Coronary artery (tissue), 2 donors: ENCODE measurements at regions not wholly inside any gene's neighbourhood (a gene's known extent, or its start where the extent isn't known, plus 50 kb on each side); places are given as distances from the start of the nearest gene placed in this dataset.

Experiments used
- DNase-seq: peaks from one replicate; pipeline ENCODE4 v3.0.0-alpha.2; 2017; ENCODE audit warnings: low spot score
- H3K27ac ChIP-seq, 2 donors: fragments of 200-600 bp; sonication (generic); one replicate each; pipeline ENCODE4 v1.5.1; 2016 to 2019
- H3K4me3 ChIP-seq: fragments of 200-600 bp; sonication (generic); 2 replicates; pipeline ENCODE4 v1.5.1; 2016; ENCODE audit warnings: mild to moderate bottlenecking, moderate library complexity
- TF ChIP-seq, protein P1 (sequence below): fragments of 200-600 bp; sonication (generic); IDR thresholded peaks from one replicate; pipeline ENCODE4 v1.5.1; 2019; ENCODE audit warnings: antibody characterized with exemption

DNA sequence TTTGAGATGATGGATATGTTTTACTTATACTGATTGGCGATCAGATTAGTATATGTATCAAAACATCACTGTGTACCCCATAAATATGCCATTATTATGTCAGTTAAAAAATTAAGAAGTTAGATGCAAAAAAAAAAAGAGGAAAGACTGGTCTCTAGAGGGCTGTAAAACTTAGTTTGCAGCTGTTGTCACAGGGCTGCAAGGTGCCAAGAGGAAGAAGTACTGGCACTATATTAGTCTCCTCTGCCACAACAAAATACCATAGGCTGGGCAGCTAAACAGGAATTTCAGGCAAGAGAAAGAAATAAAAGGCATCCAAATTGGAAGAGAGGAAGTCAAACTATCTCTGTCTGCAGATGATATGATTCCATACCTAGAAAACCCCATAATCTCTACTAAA, 177.8 kb upstream of the PLPP4 start:
- TF ChIP-seq, protein P1, sequence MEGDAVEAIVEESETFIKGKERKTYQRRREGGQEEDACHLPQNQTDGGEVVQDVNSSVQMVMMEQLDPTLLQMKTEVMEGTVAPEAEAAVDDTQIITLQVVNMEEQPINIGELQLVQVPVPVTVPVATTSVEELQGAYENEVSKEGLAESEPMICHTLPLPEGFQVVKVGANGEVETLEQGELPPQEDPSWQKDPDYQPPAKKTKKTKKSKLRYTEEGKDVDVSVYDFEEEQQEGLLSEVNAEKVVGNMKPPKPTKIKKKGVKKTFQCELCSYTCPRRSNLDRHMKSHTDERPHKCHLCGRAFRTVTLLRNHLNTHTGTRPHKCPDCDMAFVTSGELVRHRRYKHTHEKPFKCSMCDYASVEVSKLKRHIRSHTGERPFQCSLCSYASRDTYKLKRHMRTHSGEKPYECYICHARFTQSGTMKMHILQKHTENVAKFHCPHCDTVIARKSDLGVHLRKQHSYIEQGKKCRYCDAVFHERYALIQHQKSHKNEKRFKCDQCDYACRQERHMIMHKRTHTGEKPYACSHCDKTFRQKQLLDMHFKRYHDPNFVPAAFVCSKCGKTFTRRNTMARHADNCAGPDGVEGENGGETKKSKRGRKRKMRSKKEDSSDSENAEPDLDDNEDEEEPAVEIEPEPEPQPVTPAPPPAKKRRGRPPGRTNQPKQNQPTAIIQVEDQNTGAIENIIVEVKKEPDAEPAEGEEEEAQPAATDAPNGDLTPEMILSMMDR = no peak
- DNase-seq = no peak
- H3K27ac ChIP-seq = no peak overlapping the region
- H3K4me3 ChIP-seq = no peak overlapping the region

DNA sequence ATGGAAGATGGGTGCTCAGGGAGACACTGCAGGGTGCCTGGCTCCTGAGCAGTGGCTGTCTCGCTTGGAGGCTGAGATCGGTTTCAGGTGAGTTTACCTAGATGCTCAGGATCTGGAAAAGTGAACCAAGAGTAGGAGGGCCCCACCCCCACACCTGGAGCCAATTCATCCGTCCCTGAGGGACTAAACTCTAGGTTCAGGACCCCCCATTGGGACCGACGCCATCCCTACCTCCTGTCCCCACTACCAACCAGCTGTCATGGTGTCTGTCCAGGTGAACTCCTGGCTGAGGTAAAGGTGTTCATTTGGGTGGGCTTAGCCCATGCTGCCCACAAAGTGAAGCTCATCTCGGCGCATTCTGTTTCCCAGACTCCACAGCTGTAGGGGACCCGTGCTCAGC, 174.6 kb upstream of the PLPP4 start:
- H3K4me3 ChIP-seq = no peak overlapping the region
- TF ChIP-seq, protein P1 = no peak
- no peak for DNase-seq
- H3K27ac ChIP-seq = no peak overlapping the region

DNA sequence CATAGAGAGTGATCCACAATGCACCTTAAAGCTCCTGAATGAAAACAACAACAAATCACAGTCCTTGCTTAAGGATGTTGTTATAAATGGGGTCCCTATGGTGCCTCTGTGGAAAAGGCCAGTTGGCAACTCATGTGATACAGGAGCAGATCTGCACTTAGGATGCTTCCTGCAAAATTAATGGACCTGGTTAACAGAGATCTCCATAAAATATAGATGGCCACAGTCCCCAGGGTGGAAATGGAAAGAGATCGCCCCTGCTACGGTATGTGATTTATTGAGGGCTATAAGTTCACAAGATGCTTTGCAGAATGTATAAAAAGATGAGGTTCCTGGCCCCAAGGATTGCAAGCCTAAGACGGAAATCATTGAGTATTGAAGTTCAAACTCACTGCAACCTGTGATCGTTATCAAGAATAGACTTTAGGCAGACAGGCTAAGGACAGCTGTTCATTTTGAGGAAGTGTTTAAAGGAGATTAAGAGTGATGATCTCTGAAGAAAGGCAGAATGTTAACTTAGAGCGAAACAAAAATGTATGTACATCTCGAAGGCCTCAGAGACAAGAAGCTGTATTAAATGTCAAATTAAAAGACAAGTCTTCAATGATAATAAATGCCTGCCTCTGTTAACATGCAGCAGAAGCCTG, 174.1 kb upstream of the PLPP4 start:
- Histone ChIP-seq H3K27ac (no peak overlapping the region), H3K4me3 (no peak overlapping the region)
- TF ChIP-seq, protein P1 = no peak
- DNase-seq = no peak

DNA sequence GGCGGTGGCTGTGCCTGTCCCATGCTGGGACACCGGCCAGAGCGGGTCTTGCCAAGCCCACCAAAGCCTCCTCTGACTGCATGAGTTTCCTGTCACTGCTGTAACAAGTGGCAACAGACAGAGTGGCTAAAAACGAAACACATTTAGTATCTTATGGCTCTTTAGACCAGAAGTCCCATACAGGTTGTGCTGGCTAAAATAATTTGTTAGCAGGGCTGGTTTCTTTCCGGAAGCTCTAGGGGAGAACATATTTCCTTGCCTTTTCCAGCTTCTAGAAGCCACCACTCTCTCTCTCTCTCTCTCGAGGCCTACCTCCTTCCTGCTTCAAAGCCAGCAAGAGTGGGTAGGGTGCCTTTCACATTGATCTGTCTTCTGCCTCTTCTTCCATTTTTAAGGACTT, 171.6 kb upstream of the PLPP4 start:
- TF ChIP-seq, protein P1 = no peak
- H3K4me3 ChIP-seq = no peak overlapping the region
- no peak for DNase-seq
- no peak overlapping the region for H3K27ac ChIP-seq

DNA sequence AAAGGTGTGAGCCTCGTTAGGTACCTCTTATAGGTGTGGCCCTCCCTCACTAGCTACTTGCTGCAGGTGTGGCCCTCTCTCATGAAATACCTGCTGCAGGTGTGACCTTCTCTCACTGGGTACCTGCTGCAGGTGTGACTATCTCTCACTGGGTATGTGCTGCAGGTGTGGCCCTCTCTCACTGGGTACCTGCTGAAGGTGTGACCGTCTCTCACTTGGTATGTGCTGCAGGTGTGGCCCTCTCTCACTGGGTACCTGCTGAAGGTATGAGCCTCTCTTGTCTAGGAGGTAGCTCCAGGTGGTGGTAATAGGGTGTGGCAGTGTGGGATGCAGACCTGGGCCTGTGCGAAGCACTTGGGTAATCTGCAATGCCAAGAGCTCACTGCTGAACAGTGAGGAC, 170.7 kb upstream of the PLPP4 start:
- TF ChIP-seq, protein P1 = no peak
- no peak for DNase-seq
- H3K4me3 ChIP-seq = no peak overlapping the region

DNA sequence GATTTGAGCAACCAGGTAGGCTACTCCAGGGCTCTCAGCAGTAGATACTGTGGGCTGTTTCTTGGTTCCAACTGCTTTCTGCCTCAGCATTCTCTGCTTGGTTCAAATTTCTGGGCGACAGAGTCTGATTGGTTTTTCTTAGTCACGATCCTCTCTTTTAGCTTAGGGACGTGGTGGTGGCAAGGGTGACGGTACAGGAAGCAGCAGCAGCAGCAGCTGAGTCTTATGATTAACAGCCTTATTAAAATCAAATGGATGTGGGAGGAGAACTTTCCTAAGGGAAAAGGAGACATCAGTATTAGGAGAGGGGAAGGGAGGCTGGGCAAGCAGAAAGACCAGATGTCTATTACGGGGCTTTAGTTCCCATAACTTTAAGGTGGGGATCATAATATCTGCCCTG, 156.5 kb upstream of the PLPP4 start:
- Histone ChIP-seq H3K4me3 (no peak overlapping the region), H3K27ac (no peak overlapping the region)
- TF ChIP-seq, protein P1 = no peak
- DNase-seq = no peak

More for the DNA sequence above, 170.7 kb upstream of the PLPP4 start:
- no peak overlapping the region for H3K27ac ChIP-seq

DNA sequence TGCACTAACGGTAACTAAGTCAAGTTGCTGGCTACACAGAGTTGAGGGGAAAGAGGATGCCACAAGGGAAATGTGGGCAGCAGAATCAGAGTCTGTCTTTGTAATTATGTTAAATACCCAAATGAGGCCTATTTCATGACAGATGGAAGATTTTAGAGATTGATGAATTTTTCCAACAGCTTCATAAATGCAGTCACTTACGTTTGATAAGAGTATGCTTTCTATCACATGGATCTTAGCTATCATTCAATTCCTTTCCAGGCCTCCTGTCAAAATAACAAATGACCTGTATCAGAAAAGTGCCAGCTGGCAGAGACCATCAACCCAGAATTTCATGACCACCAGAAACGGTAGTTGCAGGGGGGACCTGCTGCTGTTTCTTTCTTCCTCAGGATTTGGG, 148.4 kb upstream of the PLPP4 start:
- no peak for DNase-seq
- no peak overlapping the region for H3K27ac ChIP-seq
- TF ChIP-seq, protein P1 = no peak
- no peak overlapping the region for H3K4me3 ChIP-seq
